ENCODE measurements at regions not wholly inside any gene's neighbourhood (a gene's known extent, or its start where the extent isn't known, plus 50 kb on each side); places are given as distances from the start of the nearest gene placed in this dataset.

DNA sequence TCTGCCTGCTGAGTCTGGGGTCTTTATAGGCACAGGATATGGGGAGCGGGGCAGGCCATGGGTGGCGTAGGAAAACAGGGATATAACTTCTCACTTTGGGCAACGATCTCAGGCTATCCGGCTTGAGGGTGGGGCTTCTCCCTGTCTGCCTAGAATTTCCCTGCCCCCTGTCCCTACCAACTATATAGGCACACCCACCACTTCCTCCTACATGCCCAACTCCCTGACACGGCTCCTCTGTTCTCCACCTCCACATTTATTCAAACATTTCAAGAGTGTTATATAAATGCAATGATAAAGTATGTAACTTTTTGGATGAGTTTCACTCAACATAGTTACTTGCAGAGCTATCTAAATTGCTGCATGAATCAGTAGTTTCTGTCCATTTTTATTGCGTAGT, 363.2 kb upstream of the RORB start:
- Histone ChIP-seq H3K9ac (ENCODE audit: low read length) (no peak overlapping the region), H3K79me2 (ENCODE audit: insufficient read depth, low read length) (no peaks in the 10 kb centered on the region), H3K4me2 (ENCODE audit: low read length) (no peak overlapping the region), H3K4me3 (ENCODE audit: low read depth, low read length, poor library complexity, severe bottlenecking) (no peak overlapping the region), H3K9me3 (ENCODE audit: low read length) (no peaks in the 10 kb centered on the region), H3F3A (ENCODE audit: insufficient read depth, low read length) (no peaks in the 10 kb centered on the region), H3K27ac (ENCODE audit: low read depth, low read length, poor library complexity, severe bottlenecking) (no peak overlapping the region), H3K9me2 (ENCODE audit: low read depth, low read length) (no peaks in the 10 kb centered on the region), H3K4me1 (ENCODE audit: insufficient read depth, low read length, severe bottlenecking) (no peaks in the 10 kb centered on the region), H2AFZ (ENCODE audit: low read length) (no peak overlapping the region), H4K20me1 (ENCODE audit: insufficient read depth, low read length) (no peaks in the 10 kb centered on the region), H3K36me3 (ENCODE audit: insufficient read depth, low read length) (no peaks in the 10 kb centered on the region), H3K27me3 (ENCODE audit: insufficient read depth, low read length) (no peaks in the 10 kb centered on the region)
- TF ChIP-seq EZH2 (IDR thresholded peaks at IDR 0.05; ENCODE audit: borderline replicate concordance, low read length) = no peak
- TF ChIP-seq, protein P1, sequence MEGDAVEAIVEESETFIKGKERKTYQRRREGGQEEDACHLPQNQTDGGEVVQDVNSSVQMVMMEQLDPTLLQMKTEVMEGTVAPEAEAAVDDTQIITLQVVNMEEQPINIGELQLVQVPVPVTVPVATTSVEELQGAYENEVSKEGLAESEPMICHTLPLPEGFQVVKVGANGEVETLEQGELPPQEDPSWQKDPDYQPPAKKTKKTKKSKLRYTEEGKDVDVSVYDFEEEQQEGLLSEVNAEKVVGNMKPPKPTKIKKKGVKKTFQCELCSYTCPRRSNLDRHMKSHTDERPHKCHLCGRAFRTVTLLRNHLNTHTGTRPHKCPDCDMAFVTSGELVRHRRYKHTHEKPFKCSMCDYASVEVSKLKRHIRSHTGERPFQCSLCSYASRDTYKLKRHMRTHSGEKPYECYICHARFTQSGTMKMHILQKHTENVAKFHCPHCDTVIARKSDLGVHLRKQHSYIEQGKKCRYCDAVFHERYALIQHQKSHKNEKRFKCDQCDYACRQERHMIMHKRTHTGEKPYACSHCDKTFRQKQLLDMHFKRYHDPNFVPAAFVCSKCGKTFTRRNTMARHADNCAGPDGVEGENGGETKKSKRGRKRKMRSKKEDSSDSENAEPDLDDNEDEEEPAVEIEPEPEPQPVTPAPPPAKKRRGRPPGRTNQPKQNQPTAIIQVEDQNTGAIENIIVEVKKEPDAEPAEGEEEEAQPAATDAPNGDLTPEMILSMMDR (IDR thresholded peaks at IDR 0.05; ENCODE audit: low read length) = no peak

DNA sequence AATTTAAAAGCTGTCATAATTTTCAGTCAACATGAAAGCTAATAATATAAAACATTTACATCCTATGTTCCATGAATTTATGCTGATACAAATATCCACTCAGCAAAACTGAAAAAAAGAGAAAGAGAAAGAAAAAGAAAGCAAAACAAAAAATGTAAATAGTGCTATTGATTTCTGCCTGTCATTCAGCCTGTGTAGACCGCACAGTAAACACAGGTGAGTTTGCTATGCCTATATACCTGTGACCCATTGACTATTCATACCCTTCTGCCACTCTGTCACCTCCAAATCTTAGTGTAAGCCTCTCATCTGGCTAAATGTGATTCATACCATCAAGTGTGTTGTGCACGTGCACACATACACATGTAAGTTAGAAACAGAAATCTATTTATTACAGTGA, 359.0 kb upstream of the RORB start:
- TF ChIP-seq EZH2 (IDR thresholded peaks at IDR 0.05; ENCODE audit: borderline replicate concordance, low read length) = no peak
- TF ChIP-seq, protein P1 (IDR thresholded peaks at IDR 0.05; ENCODE audit: low read length) = no peak
- H3K9ac ChIP-seq (ENCODE audit: low read length) = no peak overlapping the region
- H3K79me2 ChIP-seq (ENCODE audit: insufficient read depth, low read length) = no peaks in the 10 kb centered on the region
- no peaks in the 10 kb centered on the region for H3K4me1 ChIP-seq (ENCODE audit: insufficient read depth, low read length, severe bottlenecking)
- H4K20me1 ChIP-seq (ENCODE audit: insufficient read depth, low read length) = no peaks in the 10 kb centered on the region
- no peaks in the 10 kb centered on the region for H3K9me2 ChIP-seq (ENCODE audit: low read depth, low read length)
- H3F3A ChIP-seq (ENCODE audit: insufficient read depth, low read length) = no peaks in the 10 kb centered on the region
- H3K36me3 ChIP-seq (ENCODE audit: insufficient read depth, low read length) = no peaks in the 10 kb centered on the region
- H3K4me3 ChIP-seq (ENCODE audit: low read depth, low read length, poor library complexity, severe bottlenecking) = no peak overlapping the region
- H2AFZ ChIP-seq (ENCODE audit: low read length) = no peak overlapping the region
- no peak overlapping the region for H3K4me2 ChIP-seq (ENCODE audit: low read length)
- H3K9me3 ChIP-seq (ENCODE audit: low read length) = no peaks in the 10 kb centered on the region
- no peaks in the 10 kb centered on the region for H3K27me3 ChIP-seq (ENCODE audit: insufficient read depth, low read length)
- H3K27ac ChIP-seq (ENCODE audit: low read depth, low read length, poor library complexity, severe bottlenecking) = no peak overlapping the region

DNA sequence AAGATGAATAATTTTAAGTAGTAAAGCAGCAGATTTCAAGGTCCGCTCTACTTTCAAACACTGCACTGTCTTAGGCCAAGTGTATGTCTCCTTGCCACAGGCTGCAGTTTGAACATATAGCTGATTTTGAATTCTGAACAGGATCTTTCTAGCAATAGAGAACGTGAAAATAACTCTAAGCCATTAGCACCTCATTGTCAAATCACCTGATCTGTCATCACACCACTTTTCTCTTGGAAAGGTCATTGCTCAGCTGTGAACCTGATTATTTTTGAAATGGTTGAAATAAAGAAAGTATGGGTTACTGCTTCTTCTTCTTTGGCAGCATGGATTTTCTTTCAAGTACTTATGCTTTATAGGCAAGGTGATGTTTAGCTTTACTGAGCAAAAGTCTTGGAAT, 357.0 kb upstream of the RORB start:
- no peaks in the 10 kb centered on the region for H3K79me2 ChIP-seq (ENCODE audit: insufficient read depth, low read length)
- no peak overlapping the region for H3K4me3 ChIP-seq (ENCODE audit: low read depth, low read length, poor library complexity, severe bottlenecking)
- no peak overlapping the region for H3K27ac ChIP-seq (ENCODE audit: low read depth, low read length, poor library complexity, severe bottlenecking)
- no peaks in the 10 kb centered on the region for H3K9me3 ChIP-seq (ENCODE audit: low read length)
- no peaks in the 10 kb centered on the region for H3K9me2 ChIP-seq (ENCODE audit: low read depth, low read length)
- no peaks in the 10 kb centered on the region for H3K36me3 ChIP-seq (ENCODE audit: insufficient read depth, low read length)
- TF ChIP-seq EZH2 (IDR thresholded peaks at IDR 0.05; ENCODE audit: borderline replicate concordance, low read length) = no peak
- TF ChIP-seq, protein P1 (IDR thresholded peaks at IDR 0.05; ENCODE audit: low read length) = no peak
- no peak overlapping the region for H2AFZ ChIP-seq (ENCODE audit: low read length)
- no peak overlapping the region for H3K9ac ChIP-seq (ENCODE audit: low read length)
- H3K27me3 ChIP-seq (ENCODE audit: insufficient read depth, low read length) = no peaks in the 10 kb centered on the region
- no peaks in the 10 kb centered on the region for H3F3A ChIP-seq (ENCODE audit: insufficient read depth, low read length)
- H3K4me1 ChIP-seq (ENCODE audit: insufficient read depth, low read length, severe bottlenecking) = no peaks in the 10 kb centered on the region
- no peaks in the 10 kb centered on the region for H4K20me1 ChIP-seq (ENCODE audit: insufficient read depth, low read length)
- H3K4me2 ChIP-seq (ENCODE audit: low read length) = no peak overlapping the region
